H4 (cell line): ENCODE measurements at regions not wholly inside any gene's neighbourhood (a gene's known extent, or its start where the extent isn't known, plus 50 kb on each side); places are given as distances from the start of the nearest gene placed in this dataset.
A peak's percentile ranks its signal among the peaks of the same experiment; 100 is the strongest.
"Not testable (repeated sequence)": the region's sequence is repeated elsewhere in the genome, so short reads cannot be mapped to it uniquely, and the experiment has no call there.

Source experiments
- DNase-seq: peaks from one replicate; pipeline ENCODE4 v3.0.0-alpha.2; 2015; ENCODE audit warnings: low spot score

DNA sequence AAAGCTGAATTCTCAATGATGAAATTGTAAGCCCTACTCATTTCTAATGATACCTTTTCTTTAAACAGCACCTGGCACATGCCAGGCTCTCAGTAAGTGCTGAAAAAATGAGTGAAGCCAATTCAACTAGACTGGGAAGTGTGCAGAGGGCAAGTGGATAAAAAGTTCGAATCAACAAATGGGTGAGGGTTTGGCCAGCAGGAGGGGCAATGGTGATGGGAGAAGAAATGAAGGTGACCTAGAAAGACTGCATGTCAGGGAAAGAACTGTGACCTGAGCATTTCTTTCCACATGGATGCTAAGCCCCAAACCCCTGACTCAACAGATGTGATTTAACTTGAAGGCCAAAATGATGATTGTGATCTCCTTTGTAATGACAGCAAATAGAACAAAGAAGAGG, 54.6 kb downstream of the DKK1 start:
- no peak for DNase-seq

- not testable (repeated sequence) for DNase-seq
These were observed 60.1 kb downstream of the DKK1 start for GRCh38 chr10:52374207-52374606.

DNA sequence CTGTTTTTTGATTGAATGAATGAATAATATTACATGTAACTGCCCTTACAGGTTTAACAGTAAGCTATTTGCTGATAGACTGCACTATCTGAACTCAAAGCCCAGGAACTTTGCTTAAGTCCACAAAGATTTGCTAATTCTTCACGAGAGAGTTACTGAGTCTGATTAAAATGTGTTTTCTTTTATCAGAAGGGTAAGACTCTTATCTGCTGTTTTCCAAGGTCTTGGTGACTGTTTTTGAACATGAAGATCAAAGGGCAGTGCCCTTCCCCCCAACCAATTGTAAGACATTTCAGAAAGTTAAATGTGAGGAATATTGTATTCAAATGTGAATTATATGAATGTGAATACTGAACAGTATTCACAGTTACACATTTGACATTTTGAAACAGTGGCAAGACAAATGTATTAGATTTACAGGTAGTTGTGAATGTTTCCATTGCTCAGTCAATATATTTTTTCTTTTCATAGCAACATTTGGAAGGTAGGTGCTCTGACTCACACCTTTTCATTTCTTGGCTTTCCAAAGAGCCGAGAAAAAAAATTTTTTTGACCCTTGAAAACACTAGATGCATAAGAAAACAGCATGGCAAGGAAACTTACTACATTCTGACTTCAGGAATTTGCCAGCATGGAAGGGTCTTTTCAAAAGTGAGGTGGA, 62.7 kb downstream of the DKK1 start:
- DNase-seq = no peak

DNA sequence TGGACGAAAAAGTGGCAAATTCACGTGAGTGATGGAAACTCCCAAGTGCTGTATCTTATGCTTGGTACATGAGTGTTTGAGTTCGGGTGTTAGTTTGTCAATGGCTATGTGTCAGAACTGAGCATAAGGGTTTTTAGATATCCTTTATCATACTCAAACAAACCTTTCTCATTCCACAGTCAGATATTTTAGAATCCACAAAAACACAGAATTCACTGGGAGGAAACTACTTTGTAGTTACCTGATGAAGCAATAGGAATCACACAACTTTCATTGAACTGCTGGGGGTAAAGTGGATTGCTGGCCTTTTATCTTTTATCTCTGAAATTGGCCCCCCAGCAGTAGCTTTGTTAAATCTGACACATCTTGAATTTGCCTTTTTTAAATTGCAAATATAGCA, 64.0 kb downstream of the DKK1 start:
- no peak for DNase-seq

DNA sequence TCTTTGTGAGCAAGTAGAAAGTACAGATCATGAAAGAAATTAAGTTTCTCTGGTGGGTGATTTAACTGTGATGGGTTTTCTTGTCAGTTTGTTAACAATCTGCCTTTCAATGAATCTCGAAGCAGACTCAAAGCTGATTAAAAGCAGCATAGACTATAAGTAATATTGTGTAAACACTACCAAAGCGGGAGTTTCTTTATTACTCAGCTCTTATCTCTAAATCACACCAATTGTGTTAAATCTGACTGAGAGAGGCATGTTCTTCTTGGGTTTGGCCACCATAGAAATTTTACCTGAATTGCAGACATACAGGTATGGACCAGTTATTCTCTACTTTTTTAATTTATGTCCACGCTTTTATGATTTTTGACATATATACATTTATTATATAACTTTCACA, 65.2 kb downstream of the DKK1 start:
- DNase-seq = no peak

- no peak for DNase-seq
These were observed 69.0 kb downstream of the DKK1 start for GRCh38 chr10:52383088-52383487.

DNA sequence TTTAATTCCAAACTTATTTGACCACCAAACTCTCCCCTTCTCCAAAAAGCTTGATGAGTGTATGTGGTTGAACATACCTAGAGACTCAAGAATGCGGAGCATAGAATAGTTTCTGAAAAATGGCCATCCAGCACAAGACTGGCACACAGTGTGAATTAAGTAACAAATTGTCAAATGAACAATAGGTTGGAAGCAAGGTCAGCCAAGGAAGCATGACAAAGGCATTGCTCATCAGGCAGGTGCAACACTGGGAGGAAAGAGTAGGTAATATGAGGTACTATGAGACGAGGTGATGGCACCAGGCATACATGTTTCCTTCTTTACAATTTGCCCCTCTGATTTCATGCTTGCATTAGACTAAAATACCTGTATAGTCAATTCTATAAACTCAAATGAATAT, 73.7 kb downstream of the DKK1 start:
- DNase-seq = no peak

DNA sequence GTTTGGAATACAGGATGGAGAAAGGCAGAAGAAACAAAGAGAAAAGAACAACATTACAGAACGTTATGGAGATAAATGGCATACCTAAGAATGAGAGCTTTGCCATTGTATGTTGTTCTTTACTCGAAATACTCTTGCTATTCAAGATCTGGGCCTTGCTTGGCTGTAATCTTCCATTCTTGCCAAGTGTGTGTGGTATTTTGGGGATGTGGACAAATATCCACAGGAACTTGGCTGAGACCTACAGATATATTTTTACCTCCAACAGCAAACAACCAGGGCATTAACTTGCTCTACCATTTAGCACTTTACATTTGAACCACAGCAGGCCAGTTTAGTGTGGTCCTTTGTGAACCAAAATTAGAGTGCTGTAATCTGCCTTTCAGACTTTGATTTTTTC, 76.3 kb downstream of the DKK1 start:
- DNase-seq = no peak

DNA sequence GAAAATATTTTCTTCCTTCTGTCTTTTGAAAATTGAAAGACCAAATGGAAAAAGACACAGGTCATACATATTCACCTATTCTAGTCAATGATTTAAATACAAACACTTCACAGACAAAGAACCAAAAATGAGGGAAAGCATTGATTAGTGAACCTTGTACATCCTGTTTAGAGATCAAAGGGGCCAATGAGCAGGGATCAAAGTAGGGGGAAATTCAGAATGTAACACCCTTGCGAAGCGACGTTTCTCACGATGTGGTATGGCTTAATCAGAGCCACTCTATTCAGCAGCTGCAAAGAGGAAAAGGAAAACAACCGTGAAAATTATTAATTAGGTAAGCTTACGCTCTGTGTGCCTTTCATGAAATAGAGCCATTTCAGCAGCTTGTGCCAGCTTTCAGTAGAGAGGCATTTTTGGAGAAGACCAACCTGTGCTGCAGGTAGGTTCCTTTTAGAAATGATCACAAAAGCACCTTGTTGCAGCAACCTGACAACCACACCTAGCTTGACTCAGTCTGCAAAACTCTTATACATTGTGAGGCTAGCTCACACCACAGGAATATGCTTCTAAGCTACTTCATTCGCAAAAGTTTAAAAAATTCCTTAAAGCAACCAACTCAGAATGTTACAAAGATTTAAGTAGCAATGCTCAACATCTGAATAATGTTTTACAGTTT, 78.0 kb downstream of the DKK1 start:
- DNase-seq = no peak

DNA sequence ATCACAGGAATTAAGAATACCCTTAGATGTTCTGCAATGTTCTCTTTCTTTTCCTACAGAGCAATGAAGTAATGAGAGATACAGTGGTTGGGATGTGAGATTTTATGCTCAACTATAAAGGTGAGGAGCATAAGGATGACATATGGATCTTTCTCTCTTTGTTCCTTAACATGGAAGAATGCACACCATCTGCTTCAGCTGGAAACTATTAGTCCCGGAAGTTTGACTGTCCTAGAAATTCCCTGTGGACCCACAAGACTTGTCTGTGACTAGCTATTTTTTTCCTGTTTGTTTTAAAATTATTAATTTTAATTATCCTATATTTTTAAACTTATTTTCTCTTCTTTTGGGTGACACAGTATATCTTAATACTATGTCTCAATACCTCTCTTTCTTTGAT, 80.2 kb downstream of the DKK1 start:
- DNase-seq = no peak

- peak; percentile 6 for DNase-seq
These were observed 86.5 kb downstream of the DKK1 start for GRCh38 chr10:52400562-52400961.

DNA sequence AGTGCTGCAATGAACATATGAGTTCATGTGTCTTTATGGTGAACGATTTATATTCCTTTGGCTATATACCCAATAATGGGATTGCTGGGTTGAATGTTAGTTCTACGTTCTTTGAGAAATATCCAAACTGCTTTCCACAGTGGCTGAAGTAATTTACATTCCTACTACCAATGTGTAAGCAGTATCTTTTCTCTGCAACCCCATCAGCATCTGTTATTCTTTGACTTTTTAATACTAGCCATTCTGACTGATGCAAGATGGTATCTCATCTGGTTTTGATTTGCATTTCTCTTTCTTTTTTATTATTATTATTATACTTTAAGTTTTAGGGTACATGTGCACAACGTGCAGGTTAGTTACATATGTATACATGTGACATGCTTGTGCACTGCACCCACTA, 89.7 kb downstream of the DKK1 start:
- not testable (repeated sequence) for DNase-seq

DNA sequence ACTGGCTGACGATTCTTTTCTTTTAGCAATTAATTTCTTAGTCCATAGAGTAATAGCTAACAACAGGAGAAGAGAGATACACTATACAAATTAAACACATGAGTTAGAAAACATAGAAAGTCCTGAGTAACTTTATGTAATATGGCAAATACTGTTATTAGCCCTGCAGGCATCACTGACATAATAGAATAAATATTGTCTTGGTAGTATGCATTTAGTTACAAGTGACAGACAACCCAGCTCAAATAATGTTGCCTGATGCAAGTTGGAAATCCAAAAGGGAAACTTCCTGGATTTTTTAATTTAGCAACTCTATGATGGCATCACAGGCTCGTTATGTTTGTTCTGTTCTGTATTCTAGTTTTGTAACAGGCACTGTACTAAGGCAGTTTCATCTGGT, 95.1 kb downstream of the DKK1 start:
- no peak for DNase-seq

DNA sequence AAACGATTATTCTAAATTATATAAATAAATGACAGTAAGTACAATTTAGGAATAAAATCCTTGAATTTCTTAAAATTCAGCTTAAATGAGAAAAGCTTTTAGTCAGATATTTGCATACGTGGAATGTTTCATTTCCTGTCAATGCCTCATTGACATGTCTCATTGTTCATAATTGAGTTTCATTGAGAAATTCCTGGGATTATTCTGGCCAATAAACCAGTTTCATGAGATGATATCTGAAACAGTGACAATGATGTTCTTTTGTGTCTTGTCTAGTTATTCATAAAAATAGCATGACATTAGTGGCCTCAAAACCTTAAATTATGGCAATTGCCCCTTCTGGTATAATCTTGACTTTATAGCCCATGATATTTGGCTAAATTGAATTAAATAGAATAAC, 95.8 kb downstream of the DKK1 start:
- no peak for DNase-seq

GRCh38 chr10:52410916-52411315, 96.8 kb downstream of the DKK1 start:
- no peak for DNase-seq

DNA sequence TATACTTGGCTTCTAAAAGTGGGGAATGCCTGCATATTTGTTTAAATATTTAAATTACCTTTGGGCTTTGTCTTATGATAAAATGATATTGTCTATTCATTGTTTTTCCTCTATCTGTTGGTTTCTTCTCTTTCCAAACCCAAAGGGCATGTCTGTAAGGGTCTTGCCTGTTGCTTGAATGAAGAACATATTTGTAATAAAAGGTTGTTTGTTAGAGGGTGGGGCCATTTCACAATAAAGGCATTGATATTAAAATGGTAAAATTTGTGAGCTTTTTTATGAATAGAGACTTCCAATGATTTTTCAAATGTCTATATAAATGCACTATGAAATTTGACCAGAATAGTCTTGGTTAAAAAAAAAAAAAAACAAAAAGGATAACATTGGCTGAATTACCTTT, 105.2 kb downstream of the DKK1 start:
- no peak for DNase-seq

- DNase-seq = no peak
These were observed 106.6 kb downstream of the DKK1 start for GRCh38 chr10:52420656-52421055.

DNA sequence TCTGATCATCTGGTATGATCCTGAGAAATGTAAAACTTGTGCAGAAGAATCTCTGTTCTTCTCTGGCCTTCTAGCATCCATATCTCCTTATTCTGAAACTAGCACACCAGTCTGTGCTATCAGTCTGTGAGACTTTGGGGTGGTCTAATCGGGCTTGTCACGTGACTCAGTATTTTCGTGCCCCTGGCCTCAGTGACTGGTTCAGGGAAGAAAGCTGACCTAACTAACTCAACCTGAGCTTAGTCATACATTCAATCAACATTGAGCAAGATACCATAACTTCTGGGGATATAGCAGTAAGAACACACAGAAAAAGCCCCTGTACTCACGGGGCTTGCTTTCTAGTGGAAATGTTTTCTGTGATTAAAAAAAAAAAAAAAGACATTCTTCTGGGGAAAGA, 109.3 kb downstream of the DKK1 start:
- no peak for DNase-seq

- no peak for DNase-seq
These were observed 110.3 kb downstream of the DKK1 start for GRCh38 chr10:52424341-52424740.

DNA sequence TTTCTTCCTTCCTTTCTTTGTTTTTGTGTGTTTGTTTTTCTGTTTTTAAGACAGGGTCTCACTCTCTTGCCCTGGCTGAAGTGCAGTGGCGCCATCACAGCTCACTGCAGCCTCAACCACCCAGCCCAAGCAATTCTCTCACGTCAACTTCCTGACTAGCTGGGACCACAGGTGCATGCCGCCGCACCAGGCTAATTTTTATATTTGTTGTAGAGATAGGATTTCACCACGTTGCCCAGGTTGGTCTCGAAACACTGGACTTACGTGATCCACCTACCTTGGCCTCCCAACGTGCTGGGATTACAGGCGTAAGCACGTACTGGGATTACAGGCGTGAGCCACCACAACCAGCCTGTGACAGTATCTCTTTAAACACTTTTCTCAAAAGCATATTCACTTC, 120.7 kb downstream of the DKK1 start:
- DNase-seq = no peak

GRCh38 chr10:52436664-52437063, 122.6 kb downstream of the DKK1 start:
- no peak for DNase-seq

DNA sequence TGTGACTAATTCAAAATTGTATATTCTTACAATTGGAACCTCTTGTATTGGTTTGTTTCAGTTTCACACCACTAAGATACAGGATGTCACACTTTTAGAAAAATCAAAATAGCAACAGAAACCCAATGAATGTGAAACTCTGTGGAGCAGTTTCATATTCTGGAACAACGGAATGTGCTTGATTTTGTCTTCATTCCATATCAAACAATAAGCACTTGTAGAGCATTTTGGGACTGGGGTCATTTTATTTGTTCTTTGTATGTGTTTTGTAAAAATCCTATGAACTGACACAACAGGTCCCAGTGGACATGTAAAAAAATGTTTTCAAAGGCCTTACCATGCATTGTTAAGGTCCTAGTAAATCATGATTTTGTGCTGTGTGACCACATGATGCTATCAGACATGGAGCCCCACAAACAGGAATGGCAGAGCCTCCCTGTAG, 123.1 kb downstream of the DKK1 start:
- no peak for DNase-seq

GRCh38 chr10:52438119-52438518, 124.0 kb downstream of the DKK1 start:
- no peak for DNase-seq
